ENCODE measurements at regions not wholly inside any gene's neighbourhood (a gene's known extent, or its start where the extent isn't known, plus 50 kb on each side); places are given as distances from the start of the nearest gene placed in this dataset.

- TF ChIP-seq USF2 (CRISPR knock-in tag; IDR thresholded peaks at IDR 0.05) = no peak
- TF ChIP-seq CTCF (IDR thresholded peaks at IDR 0.05) = no peak
- TF ChIP-seq ZNF232 (CRISPR knock-in tag; IDR thresholded peaks at IDR 0.05) = no peak
- TF ChIP-seq, protein P1, sequence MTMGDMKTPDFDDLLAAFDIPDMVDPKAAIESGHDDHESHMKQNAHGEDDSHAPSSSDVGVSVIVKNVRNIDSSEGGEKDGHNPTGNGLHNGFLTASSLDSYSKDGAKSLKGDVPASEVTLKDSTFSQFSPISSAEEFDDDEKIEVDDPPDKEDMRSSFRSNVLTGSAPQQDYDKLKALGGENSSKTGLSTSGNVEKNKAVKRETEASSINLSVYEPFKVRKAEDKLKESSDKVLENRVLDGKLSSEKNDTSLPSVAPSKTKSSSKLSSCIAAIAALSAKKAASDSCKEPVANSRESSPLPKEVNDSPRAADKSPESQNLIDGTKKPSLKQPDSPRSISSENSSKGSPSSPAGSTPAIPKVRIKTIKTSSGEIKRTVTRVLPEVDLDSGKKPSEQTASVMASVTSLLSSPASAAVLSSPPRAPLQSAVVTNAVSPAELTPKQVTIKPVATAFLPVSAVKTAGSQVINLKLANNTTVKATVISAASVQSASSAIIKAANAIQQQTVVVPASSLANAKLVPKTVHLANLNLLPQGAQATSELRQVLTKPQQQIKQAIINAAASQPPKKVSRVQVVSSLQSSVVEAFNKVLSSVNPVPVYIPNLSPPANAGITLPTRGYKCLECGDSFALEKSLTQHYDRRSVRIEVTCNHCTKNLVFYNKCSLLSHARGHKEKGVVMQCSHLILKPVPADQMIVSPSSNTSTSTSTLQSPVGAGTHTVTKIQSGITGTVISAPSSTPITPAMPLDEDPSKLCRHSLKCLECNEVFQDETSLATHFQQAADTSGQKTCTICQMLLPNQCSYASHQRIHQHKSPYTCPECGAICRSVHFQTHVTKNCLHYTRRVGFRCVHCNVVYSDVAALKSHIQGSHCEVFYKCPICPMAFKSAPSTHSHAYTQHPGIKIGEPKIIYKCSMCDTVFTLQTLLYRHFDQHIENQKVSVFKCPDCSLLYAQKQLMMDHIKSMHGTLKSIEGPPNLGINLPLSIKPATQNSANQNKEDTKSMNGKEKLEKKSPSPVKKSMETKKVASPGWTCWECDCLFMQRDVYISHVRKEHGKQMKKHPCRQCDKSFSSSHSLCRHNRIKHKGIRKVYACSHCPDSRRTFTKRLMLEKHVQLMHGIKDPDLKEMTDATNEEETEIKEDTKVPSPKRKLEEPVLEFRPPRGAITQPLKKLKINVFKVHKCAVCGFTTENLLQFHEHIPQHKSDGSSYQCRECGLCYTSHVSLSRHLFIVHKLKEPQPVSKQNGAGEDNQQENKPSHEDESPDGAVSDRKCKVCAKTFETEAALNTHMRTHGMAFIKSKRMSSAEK (CRISPR knock-in tag; IDR thresholded peaks at IDR 0.05; ENCODE audit: borderline replicate concordance) = no peak
Measured at GRCh38 chr6:28758818-28759235, 165.0 kb downstream of the TRIM27 start.

Data from WTC11 (cell line).